ENCODE measurements at regions not wholly inside any gene's neighbourhood (a gene's known extent, or its start where the extent isn't known, plus 50 kb on each side); places are given as distances from the start of the nearest gene placed in this dataset.
"Not testable (repeated sequence)": the region's sequence is repeated elsewhere in the genome, so short reads cannot be mapped to it uniquely, and the experiment has no call there.

- no peak for DNase-seq
Measured at GRCh38 chr3:98644168-98644567, 50.8 kb upstream of the CPOX start.

- DNase-seq = no peak
Measured at GRCh38 chr3:98645039-98645438, 51.6 kb upstream of the CPOX start.

- DNase-seq = no peak
Measured at GRCh38 chr3:98646680-98647079, 53.3 kb upstream of the CPOX start.

- DNase-seq = peak; percentile 54
Measured at GRCh38 chr3:98647197-98647596, 53.8 kb upstream of the CPOX start.

GRCh38 chr3:98650971-98651779 lies 57.8 kb upstream of the CPOX start:
- peak; percentile 34 for DNase-seq

GRCh38 chr3:98651780-98652077 lies 58.3 kb upstream of the CPOX start:
- DNase-seq = no peak

- DNase-seq = no peak
Measured at GRCh38 chr3:98655666-98656065, 62.3 kb upstream of the CPOX start.

GRCh38 chr3:98657457-98657856 lies 64.0 kb upstream of the CPOX start:
- DNase-seq = peak; percentile 87

- DNase-seq = no peak
Measured at GRCh38 chr3:98662699-98663098, 69.3 kb upstream of the CPOX start.

- DNase-seq = no peak
Measured at GRCh38 chr3:98670020-98670419, 76.6 kb upstream of the CPOX start.

GRCh38 chr3:98679986-98680385 lies 83.2 kb upstream of the ST3GAL6 start:
- no peak for DNase-seq

- DNase-seq = no peak
Measured at GRCh38 chr3:98680723-98681122, 82.4 kb upstream of the ST3GAL6 start.

- no peak for DNase-seq
Measured at GRCh38 chr3:98681486-98681885, 81.7 kb upstream of the ST3GAL6 start.

GRCh38 chr3:98682391-98682790 lies 80.7 kb upstream of the ST3GAL6 start:
- not testable (repeated sequence) for DNase-seq

- no peak for DNase-seq
Measured at GRCh38 chr3:98688363-98688762, 74.8 kb upstream of the ST3GAL6 start.

- DNase-seq = no peak
Measured at GRCh38 chr3:98690876-98691275, 72.3 kb upstream of the ST3GAL6 start.

GRCh38 chr3:98691897-98692296 lies 71.2 kb upstream of the ST3GAL6 start:
- no peak for DNase-seq

GRCh38 chr3:98692787-98693473 lies 70.2 kb upstream of the ST3GAL6 start:
- no peak for DNase-seq

GRCh38 chr3:98695796-98696195 lies 67.3 kb upstream of the ST3GAL6 start:
- no peak for DNase-seq

GRCh38 chr3:98696296-98696695 lies 66.8 kb upstream of the ST3GAL6 start:
- not testable (repeated sequence) for DNase-seq

- no peak for DNase-seq
Measured at GRCh38 chr3:98697225-98697624, 65.9 kb upstream of the ST3GAL6 start.

GRCh38 chr3:98699132-98699531 lies 64.0 kb upstream of the ST3GAL6 start:
- no peak for DNase-seq

- no peak for DNase-seq
Measured at GRCh38 chr3:98701071-98701675, 62.0 kb upstream of the ST3GAL6 start.

GRCh38 chr3:98702166-98702565 lies 61.0 kb upstream of the ST3GAL6 start:
- DNase-seq = no peak
